CD4-positive, alpha-beta T cell (primary cell): ENCODE measurements at regions not wholly inside any gene's neighbourhood (a gene's known extent, or its start where the extent isn't known, plus 50 kb on each side); places are given as distances from the start of the nearest gene placed in this dataset.

Experiments
- ATAC-seq: fragments of 200-7000 bp; cut with Tn5 transposase; one replicate; pipeline ENCODE4 v1.10.0; 2022; ENCODE audit warnings: mild to moderate bottlenecking; ENCODE audit not compliant: poor library complexity
- CTCF ChIA-PET: fragments of 350-600 bp; sonication (Branson Sonifier 250); formaldehyde crosslinking; loops from one replicate; lab custom pipeline; 2021; ENCODE audit warnings: antibody characterized with exemption, inconsistent platforms; lab: Charles Lee
- POLR2A ChIA-PET: fragments of 350-600 bp; sonication (Branson Sonifier 250); formaldehyde crosslinking; loops from one replicate; lab custom pipeline; 2021; ENCODE audit warnings: antibody characterized with exemption, inconsistent platforms; lab: Charles Lee
- DNase-seq, 14 experiments: peaks; one replicate each; pipeline ENCODE4 v3.0.0-alpha.2; 2013 to 2020; ENCODE audit warnings: mixed read lengths in 2 of 14
- H3K27ac ChIP-seq, 2 donors: one replicate each; pipeline versions ENCODE4 v1.5.1 to v1.7.0; 2013; ENCODE audit warnings: low read length in 2 of 2, low read depth in 1 of 2, mild to moderate bottlenecking in 1 of 2
- H3K27me3 ChIP-seq, 2 experiments: 1 replicate in 1 of 2; 2 replicates in 1 of 2; pipeline versions ENCODE4 v1.6.1 to v1.7.0; 2013; ENCODE audit warnings: low read length in 2 of 2, control low read depth in 1 of 2, mild to moderate bottlenecking in 1 of 2, moderate library complexity in 1 of 2; ENCODE audit not compliant: insufficient read depth in 2 of 2, control insufficient read depth in 1 of 2
- H3K36me3 ChIP-seq: one replicate; pipeline ENCODE4 v1.6.1; 2013; ENCODE audit warnings: low read length, control low read depth; ENCODE audit not compliant: insufficient read depth
- H3K4me1 ChIP-seq: one replicate; pipeline ENCODE4 v1.6.1; 2013; ENCODE audit warnings: low read length, control low read depth; ENCODE audit not compliant: insufficient read depth
- H3K4me3 ChIP-seq: one replicate; pipeline ENCODE4 v1.5.1; 2013; ENCODE audit warnings: mild to moderate bottlenecking, low read length, moderate library complexity
- H3K9me3 ChIP-seq, 2 experiments: 1 replicate in 1 of 2; 2 replicates in 1 of 2; pipeline versions ENCODE4 v1.6.1 to v1.7.0; 2013; ENCODE audit warnings: low read length in 2 of 2, mild to moderate bottlenecking in 2 of 2, control low read depth in 1 of 2, moderate library complexity in 1 of 2; ENCODE audit not compliant: control insufficient read depth in 1 of 2, insufficient read depth in 1 of 2
- H3K27ac Mint-ChIP-seq: one replicate; pipeline ENCODE4 v1.8.0; 2020; ENCODE audit warnings: mixed read lengths
- H3K27me3 Mint-ChIP-seq: one replicate; pipeline ENCODE4 v1.8.0; 2021; ENCODE audit warnings: mixed read lengths
- H3K36me3 Mint-ChIP-seq: one replicate; pipeline ENCODE4 v1.8.0; 2021; ENCODE audit warnings: low read depth, mixed read lengths
- H3K4me1 Mint-ChIP-seq: one replicate; pipeline ENCODE4 v1.8.0; 2021; ENCODE audit warnings: low read depth, mixed read lengths
- H3K4me3 Mint-ChIP-seq: one replicate; pipeline ENCODE4 v1.8.0; 2020; ENCODE audit warnings: mild to moderate bottlenecking, mixed read lengths
- H3K9me3 Mint-ChIP-seq: one replicate; pipeline ENCODE4 v1.8.0; 2020; ENCODE audit warnings: mixed read lengths
- CTCF ChIP-seq: fragments of 200-600 bp; IDR thresholded peaks from one replicate; pipeline ENCODE4 v1.8.0; 2022; ENCODE audit warnings: antibody characterized with exemption, mild to moderate bottlenecking
- intact Hi-C, 2 experiments: fragments of 100-400 bp; cut with DNase I in 1 of 2; cut with micrococcal nuclease in 1 of 2; formaldehyde crosslinking; loops; one replicate each; pipeline versions ENCODE4 v1.15.1 to v1.9.0; 2023 to 2025; cut with DNase I, micrococcal nuclease

- no peak for TF ChIP-seq CTCF
- intact Hi-C loops: loop anchor here (2.0 to 10.0 kb wide), 2 partner anchors 69 to 81 kb away; no protein-coding TSS in a partner anchor
- H3K9me3 Mint-ChIP-seq: no peaks in the 10 kb centered on the region
- H3K27ac ChIP-seq: no peak overlapping the region
- H3K4me1 ChIP-seq: peaks cover 9% of the 10 kb centered on the region
- H3K36me3 Mint-ChIP-seq: no peaks in the 10 kb centered on the region
- ChIA-PET CTCF (no interaction called here), POLR2A (no interaction called here)
- DNase-seq (peak in 3 of 14 experiments; percentile 27 to 49 (median 30)), ATAC-seq (peak; percentile 59)
- H3K4me3 ChIP-seq: no peak overlapping the region
- no peak overlapping the region for H3K27ac Mint-ChIP-seq
- no peaks in the 10 kb centered on the region for H3K9me3 ChIP-seq
- no peaks in the 10 kb centered on the region for H3K27me3 ChIP-seq
- H3K4me1 Mint-ChIP-seq: peaks cover 13% of the 10 kb centered on the region
- H3K36me3 ChIP-seq: no peaks in the 10 kb centered on the region
- H3K27me3 Mint-ChIP-seq: peaks cover 5% of the 10 kb centered on the region
- no peak overlapping the region for H3K4me3 Mint-ChIP-seq
These were observed 60.0 kb upstream of the ELK3 start for GRCh38 chr12:96134200-96134599.

GRCh38 chr12:96136161-96136560 lies 58.0 kb upstream of the ELK3 start:
- ChIA-PET CTCF (no interaction called here), POLR2A (no interaction called here)
- intact Hi-C loops: loop anchor here in 1 of 2 experiments (10.0 kb wide), 1 partner anchor 71 kb away; no protein-coding TSS in a partner anchor

GRCh38 chr12:96136725-96137378 lies 57.3 kb upstream of the ELK3 start:
- H3K36me3 ChIP-seq: no peaks in the 10 kb centered on the region
- Mint-ChIP-seq H3K27me3 (peaks cover 5% of the 10 kb centered on the region), H3K27ac (no peak overlapping the region), H3K4me3 (no peak overlapping the region), H3K36me3 (no peaks in the 10 kb centered on the region), H3K9me3 (no peaks in the 10 kb centered on the region), H3K4me1 (peaks cover 13% of the 10 kb centered on the region)
- no peak overlapping the region for H3K27ac ChIP-seq
- H3K4me1 ChIP-seq: peaks cover 9% of the 10 kb centered on the region
- H3K9me3 ChIP-seq: no peaks in the 10 kb centered on the region
- intact Hi-C loops: loop anchor here in 1 of 2 experiments (10.0 kb wide), 1 partner anchor 72 kb away; no protein-coding TSS in a partner anchor
- H3K27me3 ChIP-seq: no peaks in the 10 kb centered on the region
- no peak for ATAC-seq
- no peak overlapping the region for H3K4me3 ChIP-seq
- no peak for TF ChIP-seq CTCF
- peak in 1 of 14 experiments; percentile 7 for DNase-seq
- ChIA-PET POLR2A (no interaction called here), CTCF (interaction anchor here (1.2 to 1.3 kb wide), 2 partner anchors 40 to 78 kb away, joined by 3 to 6 read pairs; no protein-coding TSS in a partner anchor)

More at GRCh38 chr12:96136161-96136560, 58.0 kb upstream of the ELK3 start:
- Histone ChIP-seq H3K27ac (no peak overlapping the region), H3K27me3 (no peaks in the 10 kb centered on the region), H3K4me1 (peaks cover 9% of the 10 kb centered on the region), H3K9me3 (no peaks in the 10 kb centered on the region), H3K36me3 (no peaks in the 10 kb centered on the region), H3K4me3 (no peak overlapping the region)
- DNase-seq (no peak), ATAC-seq (no peak)
- Mint-ChIP-seq H3K27me3 (peaks cover 5% of the 10 kb centered on the region), H3K36me3 (no peaks in the 10 kb centered on the region), H3K9me3 (no peaks in the 10 kb centered on the region), H3K4me1 (peaks cover 13% of the 10 kb centered on the region), H3K27ac (no peak overlapping the region), H3K4me3 (no peak overlapping the region)
- TF ChIP-seq CTCF: no peak
